ENCODE measurements at regions not wholly inside any gene's neighbourhood (a gene's known extent, or its start where the extent isn't known, plus 50 kb on each side); places are given as distances from the start of the nearest gene placed in this dataset.
"Not testable (repeated sequence)": the region's sequence is repeated elsewhere in the genome, so short reads cannot be mapped to it uniquely, and the experiment has no call there.

GRCh38 chr10:109215291-109216075, 707.8 kb downstream of the XPNPEP1 start:
- in situ Hi-C loops (cut with MboI; ENCODE audit: low sequenced_read_pairs): no loop called here

DNA sequence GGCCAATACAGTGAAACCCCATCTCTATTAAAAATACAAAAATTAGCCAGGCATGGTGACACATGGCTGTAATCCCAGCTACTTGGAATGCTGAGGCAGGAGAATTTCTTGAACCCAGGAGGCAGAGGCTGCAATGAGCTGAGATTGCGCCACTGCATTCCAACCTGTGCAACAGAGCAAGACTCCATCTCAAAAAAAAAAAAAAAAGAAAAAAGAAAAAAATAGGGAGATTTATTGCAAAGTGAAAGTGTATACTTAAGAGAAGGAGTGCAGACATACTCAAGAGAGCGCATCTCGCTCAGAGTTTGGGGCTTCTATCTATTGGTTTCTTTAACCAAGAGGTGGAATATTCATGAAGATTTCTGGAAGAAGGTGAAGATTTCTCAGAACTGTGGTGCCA, 708.4 kb downstream of the XPNPEP1 start:
- in situ Hi-C loops (cut with MboI; ENCODE audit: low sequenced_read_pairs): not testable (repeated sequence)

GRCh38 chr10:109207361-109207760, 716.0 kb downstream of the XPNPEP1 start:
- in situ Hi-C loops (cut with MboI; ENCODE audit: low sequenced_read_pairs): no loop called here

- in situ Hi-C loops (cut with MboI; ENCODE audit: low sequenced_read_pairs): no loop called here
Measured at GRCh38 chr10:109205929-109206585, 717.3 kb downstream of the XPNPEP1 start.

DNA sequence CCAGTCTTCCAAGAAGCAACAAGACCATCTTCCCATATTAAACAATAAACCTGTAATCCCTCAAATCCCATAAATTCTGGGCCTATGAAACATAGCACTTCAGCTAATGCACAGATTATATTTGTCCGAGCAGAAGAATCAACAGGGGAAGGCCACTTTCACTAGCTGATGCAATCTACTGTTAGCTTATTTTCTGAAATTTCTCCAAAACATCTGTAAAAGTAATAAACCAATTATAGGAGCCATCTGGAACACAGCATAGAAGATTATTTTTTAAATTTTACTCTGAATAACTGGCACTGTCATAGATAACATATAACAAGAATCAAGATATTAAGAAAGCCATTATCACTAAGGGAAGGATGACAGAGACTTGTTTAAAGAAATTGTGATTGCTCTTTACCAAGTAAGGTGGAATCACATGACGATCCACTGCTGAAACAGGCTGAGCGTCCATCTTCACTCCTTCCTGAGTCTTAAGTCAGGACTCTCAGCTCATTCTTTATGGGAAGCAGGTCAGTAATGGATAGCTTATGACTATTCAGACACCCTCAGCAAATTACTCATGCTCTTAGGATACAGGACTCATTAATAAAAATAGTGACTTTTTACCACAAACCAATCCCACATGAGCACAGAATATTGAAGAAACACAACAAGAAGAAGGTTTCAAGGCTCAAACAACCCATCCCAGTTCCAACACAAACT, 719.5 kb downstream of the XPNPEP1 start:
- in situ Hi-C loops (cut with MboI; ENCODE audit: low sequenced_read_pairs): no loop called here

DNA sequence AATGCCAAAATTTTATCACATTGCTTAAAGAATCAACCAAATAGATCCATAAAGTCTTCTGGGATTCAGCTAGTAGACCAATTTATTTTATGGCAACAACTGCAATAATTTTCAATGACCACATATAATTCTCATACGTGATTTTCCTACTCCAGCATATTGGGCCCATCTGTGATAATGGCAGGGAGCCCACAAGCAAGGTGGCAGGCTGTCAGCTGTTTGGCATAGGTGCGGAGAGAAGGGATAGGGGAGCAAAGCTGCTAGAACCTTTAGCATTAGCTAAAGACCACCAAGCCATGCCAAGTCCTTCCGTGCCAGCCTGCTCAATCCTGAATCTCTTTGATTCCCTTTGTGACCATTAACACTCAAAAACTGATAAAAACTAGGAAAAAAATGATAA, 721.2 kb downstream of the XPNPEP1 start:
- in situ Hi-C loops (cut with MboI; ENCODE audit: low sequenced_read_pairs): no loop called here

- in situ Hi-C loops (cut with MboI; ENCODE audit: low sequenced_read_pairs): no loop called here
Measured at GRCh38 chr10:109200646-109201045, 722.7 kb downstream of the XPNPEP1 start.

DNA sequence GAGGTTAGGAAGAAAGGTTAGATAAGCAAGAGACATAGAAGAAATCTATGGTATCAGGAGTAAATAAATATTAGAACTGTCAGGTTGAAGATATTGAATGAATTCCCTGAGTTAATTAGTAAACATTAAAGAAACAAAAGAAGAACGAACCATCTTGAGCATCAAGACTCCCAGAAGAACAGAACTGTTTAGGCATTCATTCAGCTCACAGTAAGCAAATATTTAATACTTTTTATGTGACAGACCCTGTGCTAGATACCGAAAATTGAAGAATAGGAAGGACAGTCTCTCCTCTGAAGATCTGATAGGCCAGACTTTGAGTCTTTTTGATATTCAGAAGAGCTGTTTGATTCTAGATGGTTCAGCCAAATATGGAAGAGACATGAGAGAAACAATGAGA, 731.5 kb downstream of the XPNPEP1 start:
- in situ Hi-C loops (cut with MboI; ENCODE audit: low sequenced_read_pairs): no loop called here

DNA sequence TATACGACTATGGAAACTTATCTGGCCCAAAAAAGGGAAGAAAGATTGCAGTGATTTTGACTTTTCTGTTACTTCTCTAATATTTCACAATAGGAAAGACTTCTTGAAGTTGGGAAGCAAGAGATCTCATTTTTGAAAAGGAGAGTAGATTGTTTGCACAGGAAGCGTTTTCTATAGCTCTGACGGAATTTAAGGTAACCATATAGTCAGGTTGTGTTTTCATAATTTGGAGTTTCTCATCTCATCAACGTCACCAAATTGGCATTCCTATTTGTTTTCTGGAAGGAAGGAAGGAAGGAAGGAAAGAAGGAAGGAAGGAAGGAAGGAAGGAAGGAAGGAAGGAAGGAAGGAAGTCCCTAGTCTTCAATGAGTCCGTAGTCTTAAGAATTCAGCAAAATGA, 732.0 kb downstream of the XPNPEP1 start:
- in situ Hi-C loops (cut with MboI; ENCODE audit: low sequenced_read_pairs): no loop called here

- in situ Hi-C loops (cut with MboI; ENCODE audit: low sequenced_read_pairs): no loop called here
Measured at GRCh38 chr10:109187677-109188076, 735.6 kb downstream of the XPNPEP1 start.

DNA sequence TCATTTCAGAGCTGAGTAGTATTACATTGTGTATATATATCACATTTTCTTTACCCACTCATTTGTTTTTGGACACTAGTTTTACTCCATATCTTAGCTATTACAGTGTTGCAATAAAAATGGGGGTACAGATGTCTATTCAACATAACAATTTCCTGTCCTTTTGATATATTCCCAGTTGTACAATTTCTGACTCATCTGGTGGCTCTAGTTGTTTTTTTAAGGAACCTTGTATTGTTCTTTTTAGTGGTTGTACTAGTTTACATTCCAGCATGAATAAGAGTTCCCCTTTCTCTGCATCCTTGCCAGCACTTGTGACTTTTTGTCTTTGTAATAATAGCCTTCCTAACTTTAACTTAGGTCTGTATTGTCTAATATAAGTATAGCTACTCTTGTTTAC, 739.9 kb downstream of the XPNPEP1 start:
- in situ Hi-C loops (cut with MboI; ENCODE audit: low sequenced_read_pairs): no loop called here

DNA sequence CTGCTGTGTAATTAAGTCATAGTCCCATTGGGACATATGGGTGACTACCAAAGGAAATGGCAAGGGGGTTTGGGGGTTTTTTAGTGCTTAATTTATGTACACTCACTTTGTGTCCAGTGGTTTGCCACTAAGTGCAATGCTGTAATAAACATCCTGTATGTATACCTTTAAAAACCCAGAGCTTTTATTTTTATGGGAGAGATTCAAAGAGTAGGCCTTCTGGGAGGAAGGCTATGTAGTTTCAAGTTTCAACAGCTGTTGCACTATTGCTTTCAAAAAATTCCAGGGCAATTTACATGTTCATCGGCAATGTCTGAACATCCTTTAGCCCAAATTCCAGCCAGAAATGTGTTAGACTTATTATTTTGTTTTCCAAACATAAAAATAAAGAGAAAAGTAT, 744.7 kb downstream of the XPNPEP1 start:
- in situ Hi-C loops (cut with MboI; ENCODE audit: low sequenced_read_pairs): no loop called here

GRCh38 chr10:109174526-109174925, 748.8 kb downstream of the XPNPEP1 start:
- in situ Hi-C loops (cut with MboI; ENCODE audit: low sequenced_read_pairs): no loop called here

- in situ Hi-C loops (cut with MboI; ENCODE audit: low sequenced_read_pairs): no loop called here
Measured at GRCh38 chr10:109173937-109174336, 749.4 kb downstream of the XPNPEP1 start.

DNA sequence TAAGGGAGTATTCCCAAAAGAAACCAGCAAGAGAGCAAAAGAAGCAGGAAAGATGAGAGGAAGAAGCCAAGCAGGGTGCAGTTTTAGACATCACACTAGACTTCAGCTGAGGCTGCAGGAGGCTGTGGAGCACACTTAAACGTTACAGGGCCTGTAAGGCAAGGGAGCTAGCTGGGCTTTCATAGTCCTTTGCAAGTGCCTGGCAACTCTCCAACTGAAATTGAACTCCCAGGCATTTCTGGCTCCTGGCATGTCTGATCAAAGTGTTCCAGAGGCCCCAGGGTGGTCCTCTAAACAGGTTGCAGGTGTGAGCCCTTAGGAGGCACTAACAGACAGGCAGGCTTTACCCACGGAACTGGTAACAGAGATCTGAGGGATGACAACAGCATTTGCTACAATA, 750.2 kb downstream of the XPNPEP1 start:
- in situ Hi-C loops (cut with MboI; ENCODE audit: low sequenced_read_pairs): no loop called here

DNA sequence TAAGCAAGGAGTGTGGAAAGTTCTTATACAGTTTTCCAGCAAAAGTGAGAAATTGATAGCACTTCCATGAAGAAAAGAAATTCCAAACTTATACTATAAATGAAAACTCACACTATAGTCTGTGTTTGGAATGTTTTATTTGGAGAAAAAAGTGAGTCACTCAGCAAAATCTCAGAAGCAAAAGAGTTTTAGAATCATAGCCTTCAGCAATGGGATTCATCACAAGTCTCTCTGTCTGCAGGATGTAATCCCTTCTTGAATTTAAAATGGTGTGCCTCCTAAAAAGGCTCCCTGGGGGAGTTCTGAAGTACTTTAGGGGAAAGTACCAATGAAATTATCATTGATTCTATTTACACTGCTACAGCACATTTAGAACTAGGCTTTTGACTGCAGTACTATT, 756.4 kb downstream of the XPNPEP1 start:
- in situ Hi-C loops (cut with MboI; ENCODE audit: low sequenced_read_pairs): no loop called here

GRCh38 chr10:109159351-109159750, 764.0 kb downstream of the XPNPEP1 start:
- in situ Hi-C loops (cut with MboI; ENCODE audit: low sequenced_read_pairs): no loop called here

DNA sequence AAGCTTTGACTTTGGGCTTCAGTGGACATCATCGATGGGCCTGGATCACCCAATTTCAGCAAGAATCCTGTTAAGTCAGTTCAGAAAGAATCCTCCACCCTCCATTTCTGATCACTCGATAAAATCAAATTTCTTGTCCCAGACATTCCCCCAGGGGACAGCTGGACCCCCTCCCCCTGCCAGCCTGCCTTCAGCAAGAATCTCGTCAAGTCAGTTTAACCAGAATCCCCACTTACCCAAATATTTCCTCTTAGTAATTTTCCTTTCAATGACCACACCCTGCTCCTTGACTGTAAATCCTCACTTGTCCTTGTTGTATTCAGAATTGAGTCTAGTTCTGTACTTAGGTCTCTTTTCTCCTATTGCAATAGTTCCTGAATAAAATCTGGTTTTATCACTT, 766.9 kb downstream of the XPNPEP1 start:
- in situ Hi-C loops (cut with MboI; ENCODE audit: low sequenced_read_pairs): no loop called here

DNA sequence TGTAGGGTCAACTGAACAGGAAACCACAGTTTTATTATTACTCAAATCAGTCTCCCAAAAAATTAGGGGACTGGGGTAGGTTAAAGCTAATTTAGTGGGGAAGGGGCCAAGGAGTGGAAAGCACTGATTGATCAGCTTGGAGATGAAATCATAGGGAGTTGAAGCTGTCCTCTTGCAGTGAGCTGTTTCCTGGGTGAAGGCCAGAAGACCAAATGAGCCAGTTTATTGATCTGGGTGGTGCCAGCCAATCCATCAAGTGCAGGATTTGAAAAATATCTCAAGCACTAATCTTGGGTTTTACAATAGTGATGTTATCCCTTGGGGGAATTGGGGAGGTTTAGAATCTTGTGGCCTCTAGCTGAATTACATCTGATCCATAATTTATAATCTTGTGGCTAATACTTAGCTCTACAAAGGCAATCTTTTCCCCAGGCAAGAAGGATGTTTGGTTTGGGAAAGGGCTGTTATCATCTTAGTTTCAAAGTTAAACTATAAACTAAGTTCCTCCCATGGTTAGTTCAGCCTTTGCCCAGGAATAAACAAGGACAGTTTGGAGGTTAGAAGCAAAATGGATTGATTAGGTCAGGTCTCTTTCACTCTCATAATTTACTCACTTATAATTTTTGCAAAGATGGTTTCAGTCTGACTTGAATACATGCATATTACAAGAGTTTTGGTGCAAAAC, 773.5 kb downstream of the XPNPEP1 start:
- in situ Hi-C loops (cut with MboI; ENCODE audit: low sequenced_read_pairs): no loop called here

DNA sequence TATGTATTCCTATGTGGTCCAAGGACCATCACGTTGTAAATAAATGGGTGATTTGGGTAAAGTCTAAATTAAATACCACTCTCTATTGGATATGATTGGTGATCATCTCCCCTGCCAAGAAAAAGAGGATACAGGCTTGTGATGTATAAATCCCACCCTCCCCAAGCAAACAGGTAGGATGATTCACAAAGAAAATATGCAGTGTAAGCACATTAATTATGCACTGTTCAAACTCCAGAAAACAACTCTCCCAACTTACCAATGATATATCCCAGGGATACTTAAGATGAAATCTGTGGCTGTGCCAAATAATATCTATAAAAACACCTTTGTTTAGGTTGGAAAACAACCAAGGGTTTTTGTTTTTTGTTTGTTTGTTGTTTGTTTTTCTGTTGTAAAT, 795.9 kb downstream of the XPNPEP1 start:
- in situ Hi-C loops (cut with MboI; ENCODE audit: low sequenced_read_pairs): no loop called here

DNA sequence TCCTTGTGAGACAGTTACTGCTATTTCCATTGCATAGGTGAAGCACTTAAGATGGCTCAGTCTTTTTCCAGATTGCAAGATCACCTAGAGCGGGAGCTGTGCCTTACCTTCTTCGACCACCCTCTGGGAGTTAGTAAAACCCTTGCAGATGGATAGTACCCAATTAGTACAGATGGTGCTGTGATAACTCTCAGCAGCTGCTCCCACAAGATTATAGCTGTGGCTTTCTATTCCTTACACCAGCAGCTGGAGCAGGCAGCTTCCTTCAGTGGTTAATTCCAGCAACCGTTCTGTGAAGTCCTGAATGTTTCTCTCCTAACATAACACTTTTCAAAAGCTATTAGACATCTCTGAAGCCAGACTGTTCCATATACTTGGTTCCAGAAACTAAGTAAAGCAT, 796.8 kb downstream of the XPNPEP1 start:
- in situ Hi-C loops (cut with MboI; ENCODE audit: low sequenced_read_pairs): no loop called here

All from HL-60/S4 treated with phorbol 12-myristate 13-acetate at 8.2 ng/mL for 4 days and 3 days (cell line).